HG02610 (cell line): ENCODE measurements at regions not wholly inside any gene's neighbourhood (a gene's known extent, or its start where the extent isn't known, plus 50 kb on each side); places are given as distances from the start of the nearest gene placed in this dataset.
A peak's percentile ranks its signal among the peaks of the same experiment; 100 is the strongest.
"Not testable (repeated sequence)": the region's sequence is repeated elsewhere in the genome, so short reads cannot be mapped to it uniquely, and the experiment has no call there.

Source experiments
- ATAC-seq: cut with Tn5 transposase; IDR thresholded peaks from one replicate; pipeline ENCODE4 v1.9.1; 2021; ENCODE audit warnings: mild to moderate bottlenecking, moderate library complexity; ENCODE audit not compliant: unreplicated experiment

DNA sequence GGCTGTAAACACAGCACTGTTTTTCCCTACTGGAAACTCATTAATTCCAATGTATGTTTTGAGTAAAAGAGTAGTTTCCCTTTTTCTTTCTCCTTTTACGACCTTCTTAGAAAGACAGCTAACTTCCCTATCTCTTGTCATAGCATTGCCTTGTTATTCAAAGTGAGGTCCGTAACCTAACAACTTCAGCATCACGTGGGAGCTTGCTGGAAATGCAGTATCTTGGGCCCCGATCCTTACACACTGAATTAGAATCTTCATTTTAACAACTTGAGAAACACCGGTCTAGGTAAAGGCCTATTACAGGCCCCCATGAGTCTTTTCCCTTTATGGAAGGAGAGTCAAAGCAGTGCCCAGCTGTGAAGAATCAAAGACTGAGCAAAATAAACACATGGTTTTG lies 230.7 kb upstream of the PRKD1 start:
- ATAC-seq = no peak

DNA sequence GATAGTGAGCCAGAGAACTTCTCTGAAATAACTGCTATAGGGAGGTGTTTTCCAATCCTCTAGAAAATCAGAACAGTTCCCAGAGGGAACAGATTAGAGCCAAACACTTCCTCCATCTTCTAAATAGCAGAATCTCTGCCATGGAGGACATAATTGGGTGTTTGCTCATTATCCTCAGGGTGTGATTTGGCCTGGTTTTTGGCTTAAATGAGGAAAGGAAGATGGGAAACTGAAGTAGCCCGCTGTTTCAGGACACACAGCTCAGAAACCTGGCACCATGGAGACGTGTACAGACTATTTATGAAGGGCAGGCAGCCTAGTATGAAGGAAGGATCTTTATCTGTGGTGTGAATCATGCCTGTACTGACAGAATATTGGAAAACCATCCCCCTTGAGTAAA lies 231.7 kb upstream of the PRKD1 start:
- no peak for ATAC-seq

DNA sequence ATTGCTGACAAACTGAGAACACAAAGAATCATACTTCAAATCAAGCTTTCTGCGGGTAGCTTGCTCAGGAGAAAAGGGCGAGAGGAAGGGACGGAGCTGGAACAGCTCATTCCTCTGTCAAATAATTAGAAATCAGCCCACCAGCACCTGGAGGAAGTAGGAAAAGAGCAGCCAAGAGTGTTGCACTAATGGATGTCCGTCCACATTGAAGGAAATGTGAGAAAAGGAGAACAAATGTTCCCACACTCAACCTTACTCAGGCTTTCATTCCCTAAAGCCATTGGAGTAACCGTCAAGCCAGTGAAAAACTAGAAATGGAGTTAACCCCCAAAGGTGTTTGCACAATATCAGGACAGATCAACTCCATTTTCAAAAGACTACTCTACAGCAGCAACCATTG lies 233.0 kb upstream of the PRKD1 start:
- ATAC-seq = no peak

DNA sequence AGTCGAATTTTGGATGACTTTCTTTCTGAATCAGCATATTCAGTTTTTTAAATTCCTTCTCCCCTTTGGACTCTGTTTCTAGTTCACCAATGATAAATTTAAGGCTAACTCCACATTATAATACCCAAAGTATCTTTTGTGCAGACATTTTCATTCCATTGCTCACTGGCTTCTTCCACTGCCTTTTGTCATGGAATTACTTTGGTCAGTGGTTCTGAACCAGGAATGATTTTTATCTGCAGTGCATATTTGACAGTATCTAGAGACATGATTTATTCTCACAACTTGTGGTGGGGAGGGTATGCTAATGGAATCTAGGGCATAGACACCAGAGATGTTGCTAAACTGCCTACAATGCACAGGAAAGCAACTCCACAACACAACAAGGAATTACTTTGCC lies 234.4 kb upstream of the PRKD1 start:
- ATAC-seq = no peak

DNA sequence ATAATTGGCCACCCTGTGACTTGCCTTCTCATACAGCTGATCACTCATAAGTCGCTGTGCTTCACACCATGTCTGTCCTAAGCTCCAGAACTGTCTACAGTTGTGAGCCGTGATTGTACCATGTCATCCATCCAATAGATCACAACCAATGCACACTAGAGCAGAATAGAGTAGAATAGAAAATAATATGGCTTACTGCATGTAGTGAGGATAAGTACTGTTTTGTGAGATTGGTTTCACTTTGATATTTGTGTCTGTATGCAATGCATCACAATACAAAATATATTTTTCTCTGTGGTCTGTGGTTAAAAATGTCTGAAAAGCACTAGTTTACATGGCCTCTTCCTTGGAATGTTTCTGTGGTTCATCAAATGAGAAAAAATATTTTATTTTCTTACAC lies 237.6 kb upstream of the PRKD1 start:
- no peak for ATAC-seq

DNA sequence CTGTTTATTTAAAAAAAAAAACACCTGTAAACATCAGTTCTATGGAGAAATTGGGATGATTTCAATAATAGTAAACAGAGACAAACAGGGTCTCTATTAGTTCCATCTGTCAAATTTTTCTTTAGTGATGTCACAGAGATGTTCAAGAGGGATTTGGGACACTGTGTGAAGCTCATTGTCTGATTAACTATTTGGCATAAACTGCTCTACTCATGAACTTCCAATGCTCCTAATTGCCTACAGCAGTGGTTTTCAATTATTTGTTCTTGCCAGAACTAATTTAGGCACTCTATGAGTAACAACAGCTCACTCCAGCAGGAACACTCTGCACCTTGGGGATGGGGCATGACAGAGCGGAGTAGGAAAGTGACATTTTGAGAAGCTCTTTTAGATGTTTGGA lies 250.1 kb upstream of the PRKD1 start:
- ATAC-seq = no peak

DNA sequence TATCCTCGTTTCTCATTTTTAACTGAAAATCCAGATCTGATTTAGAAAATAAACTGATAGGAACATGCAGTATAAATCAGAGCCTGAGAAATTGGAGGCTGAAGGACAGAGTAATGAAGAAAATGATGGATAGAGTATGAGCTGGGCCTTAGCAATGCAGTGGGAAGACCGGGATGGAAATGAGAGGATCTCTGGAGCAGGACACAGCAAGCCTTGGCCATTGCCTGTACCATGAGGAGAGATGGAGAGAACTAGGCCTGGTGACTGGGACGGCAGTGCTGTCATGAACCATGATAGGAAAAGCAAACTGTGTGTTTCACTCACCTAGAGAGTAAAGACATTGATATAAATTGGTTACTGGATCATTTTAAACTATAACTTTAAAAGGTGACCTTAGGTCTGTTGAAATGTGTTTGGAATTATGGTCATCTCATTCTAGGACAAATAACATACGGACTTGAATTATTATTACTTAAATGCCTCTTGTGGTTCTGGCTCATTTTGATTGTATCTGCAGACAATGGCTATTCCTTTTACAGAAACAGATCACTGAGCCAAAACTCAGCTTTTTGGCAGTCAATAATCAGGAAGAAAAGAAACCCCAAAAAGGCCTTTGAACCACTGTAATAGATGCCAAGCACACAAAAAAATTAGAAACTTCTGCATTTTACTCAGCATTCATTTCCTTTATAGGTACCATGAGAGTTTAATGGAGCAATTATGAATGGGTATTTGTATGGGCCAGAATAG lies 251.9 kb upstream of the PRKD1 start:
- ATAC-seq = no peak

DNA sequence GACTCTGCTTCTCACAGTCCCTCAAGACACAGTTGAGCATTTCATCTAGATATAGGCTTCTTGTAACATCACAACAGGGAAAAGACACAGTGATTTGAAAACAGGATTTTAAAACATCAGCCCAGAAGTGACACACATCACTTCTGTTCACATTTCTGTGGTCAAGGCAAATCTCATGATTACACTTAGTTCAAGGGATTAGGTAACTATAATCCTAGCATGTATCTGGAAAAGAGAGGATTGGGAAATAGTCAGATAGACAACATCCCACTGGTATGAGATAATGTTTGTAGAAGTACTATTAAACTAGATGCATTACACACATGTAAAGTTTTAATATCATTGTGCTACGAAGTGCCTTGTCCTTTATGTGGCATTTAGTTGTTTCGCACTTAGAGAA lies 252.6 kb upstream of the PRKD1 start:
- ATAC-seq = no peak

DNA sequence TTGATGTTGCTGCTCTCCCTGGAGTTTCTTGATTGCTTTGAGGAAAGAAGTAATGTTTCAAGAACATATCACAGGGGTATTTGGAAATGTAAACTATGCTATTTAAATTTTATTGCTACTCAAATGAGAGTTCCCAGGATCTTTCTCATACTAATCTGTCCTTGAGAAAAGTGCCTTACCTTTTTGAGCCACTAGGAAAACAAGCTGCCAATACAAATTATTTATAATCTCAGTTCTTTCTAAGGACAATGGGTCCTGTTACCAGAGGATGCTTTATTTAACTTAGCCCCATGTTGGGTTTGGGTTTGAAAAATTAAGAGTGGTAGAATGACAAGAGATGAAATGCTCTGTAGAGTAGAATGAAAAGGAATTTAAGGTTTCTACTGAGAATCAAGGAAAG lies 258.2 kb upstream of the PRKD1 start:
- ATAC-seq = no peak

DNA sequence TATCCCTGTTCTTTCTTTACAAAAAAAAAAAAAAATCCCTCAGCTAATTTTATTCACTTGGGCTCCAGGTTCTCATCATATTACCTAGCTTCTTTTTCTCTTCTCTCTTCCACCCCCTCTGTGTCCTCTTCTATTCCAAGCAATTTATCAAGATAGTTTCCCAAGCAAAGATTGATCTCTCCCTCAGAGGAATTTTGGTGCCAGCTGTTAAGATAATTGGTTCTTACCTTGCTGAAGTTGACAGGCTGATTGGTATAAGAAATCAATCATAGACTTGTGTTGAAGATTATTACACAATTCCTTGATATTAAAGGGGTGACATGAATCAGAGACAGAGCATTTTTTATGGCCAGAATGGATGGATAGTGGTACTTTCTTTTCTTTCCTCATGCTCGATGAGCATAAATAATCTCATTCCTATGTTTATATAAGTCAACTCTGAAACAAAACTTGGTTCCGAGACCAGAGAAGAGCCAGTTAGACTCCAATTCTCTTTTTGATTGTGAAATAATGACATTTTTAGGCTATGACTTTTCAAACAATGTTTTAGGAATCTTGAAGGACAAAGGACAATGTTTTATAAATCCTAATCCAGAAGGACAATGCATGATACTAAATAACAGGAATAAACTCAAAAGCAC lies 264.1 kb upstream of the PRKD1 start:
- ATAC-seq = no peak

DNA sequence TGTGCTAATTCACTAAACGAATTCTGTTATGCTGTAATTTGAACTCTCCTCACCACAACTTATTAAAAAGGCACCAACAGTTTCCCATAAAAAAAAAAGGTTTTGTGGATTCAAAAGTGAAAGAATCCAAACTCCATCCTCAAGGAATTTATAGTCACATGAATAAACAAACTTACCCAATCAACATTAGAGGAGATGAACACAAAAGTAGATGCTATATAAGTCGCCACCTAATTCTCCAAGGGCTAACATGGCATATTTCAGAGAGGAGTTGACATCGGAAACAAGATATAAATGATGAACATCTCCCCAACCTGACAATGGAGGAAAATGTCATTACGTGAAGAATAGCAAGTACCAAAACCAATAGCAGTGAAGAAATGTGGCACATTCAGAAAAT lies 265.5 kb upstream of the PRKD1 start:
- no peak for ATAC-seq

DNA sequence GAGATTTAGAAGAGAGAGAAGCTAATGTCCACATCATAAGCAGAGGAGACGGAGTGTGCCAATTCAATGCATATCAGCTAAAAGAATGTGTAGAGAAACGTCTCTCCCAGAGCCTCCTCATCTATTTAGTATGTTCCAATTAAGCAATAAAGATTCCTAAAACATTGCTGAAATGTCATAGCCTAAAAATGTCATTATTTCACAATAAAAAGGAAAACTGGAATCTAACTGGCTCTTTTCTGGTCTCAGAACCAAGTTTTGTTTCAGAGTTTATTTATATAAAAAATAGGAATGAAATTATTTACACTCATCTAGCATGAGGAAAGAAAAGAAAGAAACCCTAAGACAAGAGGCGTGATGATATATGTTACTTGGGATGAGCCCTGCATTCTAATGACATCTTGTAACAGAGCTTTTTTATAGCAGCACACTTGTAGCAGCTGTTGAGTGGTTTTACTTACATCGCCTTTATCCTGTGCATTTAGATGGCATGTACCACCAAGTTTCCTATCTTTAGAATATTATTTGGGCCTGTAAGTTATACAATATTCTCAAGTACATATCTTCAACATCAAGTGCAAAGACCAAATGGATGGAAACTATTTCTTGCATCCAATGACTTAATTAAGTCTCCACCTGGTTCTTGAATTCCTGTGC lies 266.3 kb upstream of the PRKD1 start:
- ATAC-seq = no peak

DNA sequence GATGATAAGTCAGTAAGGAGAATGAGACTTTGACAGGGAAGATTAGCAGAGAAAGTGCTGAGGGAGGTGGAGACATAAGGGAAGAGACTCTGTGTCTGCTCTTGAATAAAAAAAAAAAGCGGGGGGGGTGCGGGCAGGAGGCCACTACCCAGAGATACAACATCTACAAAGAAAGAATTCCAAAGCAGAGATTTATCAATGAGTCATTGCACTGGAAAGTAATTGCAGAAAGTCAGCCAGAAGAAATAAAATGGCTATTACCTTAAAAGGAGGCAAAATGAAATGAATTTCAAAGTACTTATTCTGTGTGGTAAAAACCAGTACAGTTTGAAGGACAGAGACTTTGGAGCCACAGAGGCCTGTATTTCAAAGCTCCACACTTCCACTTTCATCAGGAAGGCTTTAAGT lies 267.1 kb upstream of the PRKD1 start:
- ATAC-seq = no peak

DNA sequence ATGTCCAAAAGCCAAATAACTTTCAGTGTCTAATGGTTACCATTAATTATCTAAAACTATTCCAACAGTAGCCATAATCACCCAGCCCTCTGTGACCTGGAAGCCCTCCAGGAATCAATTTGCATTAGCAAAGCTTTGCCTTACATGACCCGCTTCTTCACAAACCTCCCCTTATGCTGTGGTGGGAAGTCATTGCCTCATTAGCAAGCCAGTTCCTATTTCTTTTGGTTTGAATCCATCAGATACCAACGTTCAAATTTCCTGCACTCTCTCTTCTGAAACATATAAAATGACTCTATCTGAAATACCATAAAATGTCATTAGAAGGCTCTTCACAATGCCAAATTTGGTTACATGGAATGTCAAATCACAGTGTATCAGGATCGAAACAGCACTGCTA lies 268.3 kb upstream of the PRKD1 start:
- no peak for ATAC-seq

DNA sequence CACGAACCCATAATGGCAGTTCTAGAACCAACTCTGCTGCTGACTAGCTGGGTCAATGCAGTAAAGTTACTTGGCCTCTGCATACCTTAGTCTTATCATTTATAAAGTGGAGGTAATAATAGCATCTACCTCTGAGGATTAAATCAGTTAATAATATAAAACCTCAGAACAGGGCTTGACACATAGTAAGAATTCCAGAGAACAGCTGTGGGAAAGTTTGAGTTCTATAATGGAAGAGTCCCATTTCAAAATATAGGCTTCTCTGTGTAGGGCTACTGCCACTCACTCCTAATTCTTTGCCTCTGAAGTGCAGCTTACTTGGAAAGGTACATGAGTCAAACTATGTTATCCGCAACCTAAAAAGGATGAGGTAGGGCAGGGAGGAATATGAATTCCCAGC lies 269.2 kb upstream of the PRKD1 start:
- ATAC-seq = no peak

DNA sequence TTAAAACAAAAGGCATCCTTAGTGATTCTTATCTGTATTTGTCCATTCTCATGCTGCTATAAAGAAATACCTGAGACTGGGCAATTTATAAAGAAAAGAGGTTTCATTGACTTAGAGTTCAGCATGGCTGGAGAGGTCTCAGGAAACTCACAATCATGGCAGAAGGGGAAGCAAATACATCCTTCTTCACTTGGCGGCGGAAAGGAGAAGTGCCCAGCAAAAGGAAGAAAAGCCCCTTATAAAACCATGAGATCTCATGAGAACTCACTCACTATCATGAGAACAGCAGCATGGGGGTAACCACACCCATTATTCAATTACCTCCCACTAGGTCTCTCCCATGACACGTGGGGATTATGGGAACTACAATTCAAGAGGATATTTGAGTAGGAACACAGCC lies 271.1 kb upstream of the PRKD1 start:
- not testable (repeated sequence) for ATAC-seq

DNA sequence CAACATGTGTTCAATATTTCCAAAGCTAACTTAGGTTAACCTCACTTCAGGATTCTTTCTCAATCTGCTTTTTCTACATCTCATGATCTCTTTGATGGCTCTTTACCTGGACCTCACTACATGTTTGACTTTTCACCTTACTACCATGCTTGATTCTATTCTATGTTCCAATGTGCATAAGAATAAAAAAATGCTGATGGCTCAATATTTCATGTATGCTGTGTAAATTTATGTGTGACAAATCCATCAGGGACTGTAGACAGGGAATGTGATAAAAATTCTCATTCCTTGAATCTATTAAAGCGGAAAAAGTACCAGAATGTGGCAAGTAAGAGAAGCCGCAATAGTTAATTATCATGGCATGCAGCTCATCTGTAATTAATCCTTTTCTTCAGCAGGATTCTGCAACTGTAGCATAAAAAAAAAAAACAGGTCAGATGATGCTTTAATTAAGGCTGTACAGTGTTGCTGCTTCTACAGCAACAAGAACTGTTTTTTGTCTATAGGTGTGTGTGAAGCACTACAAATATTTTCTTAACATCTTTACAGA lies 276.9 kb upstream of the PRKD1 start:
- ATAC-seq = no peak

DNA sequence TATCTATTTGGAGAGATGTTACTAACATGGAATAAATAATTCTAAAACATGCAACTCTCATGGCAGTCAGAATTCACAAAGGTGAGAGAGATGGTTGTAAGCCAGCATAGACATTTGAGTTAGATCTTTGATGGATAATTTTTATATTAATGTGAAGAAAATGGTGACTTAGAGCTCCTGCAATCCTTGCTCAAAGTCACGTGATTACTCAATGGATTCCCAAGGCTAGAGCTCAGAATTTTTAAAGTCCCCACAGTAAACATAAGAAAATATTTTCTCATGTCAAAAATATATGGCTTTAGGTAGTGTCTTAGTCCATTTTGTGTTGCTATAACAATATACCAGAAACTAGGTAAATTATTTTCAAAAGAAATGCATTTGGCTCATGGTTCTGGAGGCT lies 281.5 kb upstream of the PRKD1 start:
- no peak for ATAC-seq

DNA sequence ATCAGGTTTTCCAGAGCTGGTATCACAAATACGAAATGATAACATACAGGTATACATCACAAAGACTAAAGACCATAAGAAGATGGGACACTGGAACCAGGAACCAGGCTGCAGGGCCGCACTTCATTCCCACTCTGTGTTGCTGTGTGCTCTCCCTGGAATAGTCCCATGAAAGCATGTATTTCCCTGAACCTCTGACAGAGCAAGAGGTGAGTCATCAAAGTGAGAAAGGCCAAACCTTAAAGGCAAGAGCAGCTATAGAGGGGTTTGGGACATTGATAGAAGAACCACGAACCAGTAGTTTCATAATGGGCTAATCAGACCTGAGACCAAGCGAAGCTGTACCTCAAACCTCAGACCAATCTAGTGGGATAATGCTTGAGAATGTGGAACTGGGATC lies 283.0 kb upstream of the PRKD1 start:
- ATAC-seq = no peak

DNA sequence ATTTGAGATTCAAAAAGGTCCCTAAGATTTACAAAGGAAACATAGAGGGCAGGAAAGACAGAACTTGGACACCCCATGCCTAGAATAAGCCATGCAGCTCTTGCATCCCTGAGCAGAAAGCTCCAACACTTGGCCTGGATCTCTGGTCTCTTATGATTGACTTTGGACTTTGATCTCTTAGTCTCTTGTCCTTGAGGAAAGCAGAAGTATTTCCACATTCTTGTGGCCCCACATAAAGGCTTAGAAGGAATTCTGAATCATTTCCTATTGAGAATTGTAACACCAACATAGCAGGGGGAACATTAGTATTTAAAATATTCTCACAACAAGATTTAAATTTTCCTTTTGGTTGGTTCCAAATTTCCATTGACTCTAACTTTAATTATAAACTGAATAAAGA lies 283.7 kb upstream of the PRKD1 start:
- ATAC-seq = no peak

DNA sequence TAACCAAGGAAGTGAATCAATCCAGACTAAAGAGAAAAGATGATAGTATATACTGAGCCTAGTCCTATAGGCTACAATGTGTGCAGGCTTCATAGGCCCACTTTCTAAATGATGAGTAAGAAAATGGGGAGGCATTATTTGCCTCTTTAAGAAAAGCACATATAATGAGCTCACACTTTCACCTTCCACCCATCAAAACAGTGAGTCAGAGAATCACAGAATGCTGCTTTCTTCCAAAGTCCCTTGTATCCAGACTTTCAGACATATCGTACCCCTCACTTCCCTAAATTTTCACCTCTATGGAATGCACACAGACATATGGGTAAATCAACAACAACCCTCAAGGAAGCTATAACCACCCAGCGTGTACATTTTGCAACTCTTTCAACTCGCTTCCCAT lies 286.4 kb upstream of the PRKD1 start:
- no peak for ATAC-seq

DNA sequence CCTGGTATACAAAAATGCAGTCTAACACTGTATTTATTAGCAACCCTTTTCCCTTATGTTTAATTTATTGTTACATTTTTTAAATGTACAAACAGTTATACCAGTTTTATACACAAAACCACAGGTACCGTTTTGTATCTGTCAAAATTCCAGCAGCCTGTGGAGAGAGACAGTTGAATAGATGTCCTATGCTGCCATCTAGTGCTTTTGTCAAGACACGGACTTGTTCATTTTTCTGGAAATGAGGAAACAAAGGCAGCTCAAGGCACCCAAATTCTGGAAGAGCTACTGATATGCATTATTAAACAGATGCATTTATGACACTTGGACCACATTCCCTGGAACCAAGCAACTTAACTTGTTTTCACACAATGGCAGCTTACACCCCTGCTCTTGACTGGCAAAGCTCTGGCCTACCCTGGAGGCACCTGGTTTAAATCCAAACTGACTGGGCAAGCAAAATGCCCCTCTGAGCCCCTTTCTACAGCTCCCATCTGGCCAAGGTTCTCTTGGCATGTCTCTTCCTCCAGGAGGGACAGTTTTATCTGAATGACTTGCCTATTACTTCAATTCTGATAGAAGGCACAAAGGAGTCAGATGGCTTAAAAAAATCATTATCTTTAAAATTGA lies 286.9 kb upstream of the PRKD1 start:
- ATAC-seq = peak; percentile 55
